ENCODE measurements at regions not wholly inside any gene's neighbourhood (a gene's known extent, or its start where the extent isn't known, plus 50 kb on each side); places are given as distances from the start of the nearest gene placed in this dataset.

DNA sequence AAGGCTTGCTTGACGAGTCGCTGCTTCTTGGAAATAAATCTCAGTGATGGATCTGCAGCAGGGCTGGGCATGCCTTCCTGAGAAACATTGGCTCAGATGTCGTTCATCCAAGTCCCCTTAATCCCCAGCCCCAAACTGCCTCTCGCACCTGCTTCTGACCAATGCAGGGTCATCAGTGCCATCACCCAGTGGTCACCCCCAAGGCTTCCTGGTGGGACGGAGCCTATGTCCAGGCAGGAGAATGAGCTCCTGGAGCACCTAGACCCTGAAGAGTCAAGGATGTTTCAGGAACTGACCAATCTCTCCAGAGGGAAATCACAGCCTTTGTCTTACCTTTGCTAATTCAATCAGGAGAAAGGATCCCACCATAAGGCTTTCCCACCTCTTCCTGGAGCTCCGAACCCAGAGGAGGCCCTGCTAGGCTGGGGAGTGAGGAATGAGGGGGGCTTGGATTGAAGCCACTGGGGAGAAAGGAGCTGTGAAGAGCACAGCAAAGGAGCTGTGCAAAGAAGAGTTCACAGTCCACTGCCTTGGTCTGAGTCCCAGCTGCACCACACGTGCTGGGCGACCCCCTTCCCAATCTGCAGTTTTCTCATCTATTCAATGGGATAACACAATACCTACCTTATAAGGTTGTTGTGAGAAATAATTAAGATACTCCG, 416.1 kb downstream of the NPHP4 start:
- H3K4me3 ChIP-seq (ENCODE audit: low read depth, poor library complexity, severe bottlenecking): no peak overlapping the region
- DNase-seq (ENCODE audit: low spot score in 2 of 2): peak in 1 of 2 donors; percentile 43
- intact Hi-C loops (cut with DNase I; ENCODE audit: low total_unique reads): no loop called here
- WGBS, 2 donors: 35 to 43% methylated on average over 9 of the region's 9 CpGs
- TF ChIP-seq, protein P1, sequence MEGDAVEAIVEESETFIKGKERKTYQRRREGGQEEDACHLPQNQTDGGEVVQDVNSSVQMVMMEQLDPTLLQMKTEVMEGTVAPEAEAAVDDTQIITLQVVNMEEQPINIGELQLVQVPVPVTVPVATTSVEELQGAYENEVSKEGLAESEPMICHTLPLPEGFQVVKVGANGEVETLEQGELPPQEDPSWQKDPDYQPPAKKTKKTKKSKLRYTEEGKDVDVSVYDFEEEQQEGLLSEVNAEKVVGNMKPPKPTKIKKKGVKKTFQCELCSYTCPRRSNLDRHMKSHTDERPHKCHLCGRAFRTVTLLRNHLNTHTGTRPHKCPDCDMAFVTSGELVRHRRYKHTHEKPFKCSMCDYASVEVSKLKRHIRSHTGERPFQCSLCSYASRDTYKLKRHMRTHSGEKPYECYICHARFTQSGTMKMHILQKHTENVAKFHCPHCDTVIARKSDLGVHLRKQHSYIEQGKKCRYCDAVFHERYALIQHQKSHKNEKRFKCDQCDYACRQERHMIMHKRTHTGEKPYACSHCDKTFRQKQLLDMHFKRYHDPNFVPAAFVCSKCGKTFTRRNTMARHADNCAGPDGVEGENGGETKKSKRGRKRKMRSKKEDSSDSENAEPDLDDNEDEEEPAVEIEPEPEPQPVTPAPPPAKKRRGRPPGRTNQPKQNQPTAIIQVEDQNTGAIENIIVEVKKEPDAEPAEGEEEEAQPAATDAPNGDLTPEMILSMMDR (IDR thresholded peaks at IDR 0.05): no peak
- no peak for TF ChIP-seq POLR2A (IDR thresholded peaks at IDR 0.05)

DNA sequence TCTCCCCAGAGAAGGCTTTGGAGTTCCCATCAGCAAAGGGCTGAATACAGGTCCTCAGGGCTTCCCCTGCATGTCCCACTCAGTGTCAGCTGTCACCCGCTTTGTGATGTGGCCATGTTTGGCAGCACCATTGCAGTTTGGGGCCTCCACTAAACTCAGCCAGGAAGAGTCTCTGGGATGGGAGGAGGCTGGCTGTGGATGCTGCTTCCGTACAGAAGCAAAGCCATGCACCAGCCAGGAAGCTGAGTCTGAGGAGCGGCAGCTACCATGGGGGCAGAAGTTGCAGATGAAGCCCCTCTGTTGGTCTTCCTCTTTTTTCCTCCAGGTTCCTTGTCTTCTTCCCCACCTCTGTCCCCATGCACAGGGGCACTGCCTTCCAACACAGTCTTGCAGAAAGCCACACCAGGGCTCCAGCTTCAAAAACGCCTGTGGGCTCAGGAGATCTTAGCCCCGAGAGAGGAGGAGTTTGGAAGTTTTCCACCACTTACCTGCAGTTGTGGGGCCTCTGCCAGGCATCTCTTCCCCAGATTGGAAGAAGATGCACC, 416.8 kb downstream of the NPHP4 start:
- TF ChIP-seq, protein P1 (IDR thresholded peaks at IDR 0.05): no peak
- TF ChIP-seq POLR2A (IDR thresholded peaks at IDR 0.05): no peak
- DNase-seq (ENCODE audit: low spot score in 2 of 2): peak in 1 of 2 donors; percentile 61
- no peak overlapping the region for H3K4me3 ChIP-seq (ENCODE audit: low read depth, poor library complexity, severe bottlenecking)
- intact Hi-C loops (cut with DNase I; ENCODE audit: low total_unique reads): no loop called here
- 48 to 53% methylated on average over 5 of the region's 5 CpGs for WGBS, 2 donors

- H3K4me3 ChIP-seq (ENCODE audit: low read depth, poor library complexity, severe bottlenecking): no peak overlapping the region
- intact Hi-C loops (cut with DNase I; ENCODE audit: low total_unique reads): no loop called here
- peak in 1 of 2 donors; percentile 70 for DNase-seq (ENCODE audit: low spot score in 2 of 2)
- TF ChIP-seq, protein P1 (IDR thresholded peaks at IDR 0.05): no peak
- TF ChIP-seq POLR2A (IDR thresholded peaks at IDR 0.05): no peak
- WGBS, 2 donors: 48 to 58% methylated on average over 4 of the region's 4 CpGs
Observed at GRCh38 chr1:5574641-5575040, 417.6 kb downstream of the NPHP4 start.

GRCh38 chr1:5572794-5573193, 419.4 kb downstream of the NPHP4 start:
- H3K4me3 ChIP-seq (ENCODE audit: low read depth, poor library complexity, severe bottlenecking): no peak overlapping the region
- TF ChIP-seq, protein P1 (IDR thresholded peaks at IDR 0.05): no peak
- no peak for TF ChIP-seq POLR2A (IDR thresholded peaks at IDR 0.05)
- 72 to 77% methylated on average over 2 of the region's 2 CpGs for WGBS, 2 donors
- DNase-seq (ENCODE audit: low spot score in 2 of 2): peak in 1 of 2 donors; percentile 28
- intact Hi-C loops (cut with DNase I; ENCODE audit: low total_unique reads): no loop called here

- TF ChIP-seq, protein P1 (IDR thresholded peaks at IDR 0.05): no peak
- no peak for TF ChIP-seq POLR2A (IDR thresholded peaks at IDR 0.05)
- peak in 1 of 2 donors; percentile 62 for DNase-seq (ENCODE audit: low spot score in 2 of 2)
- WGBS, 2 donors: 90 to 92% methylated on average over 11 of the region's 11 CpGs
- H3K4me3 ChIP-seq (ENCODE audit: low read depth, poor library complexity, severe bottlenecking): no peak overlapping the region
- intact Hi-C loops (cut with DNase I; ENCODE audit: low total_unique reads): no loop called here
Observed at GRCh38 chr1:5571861-5572401, 420.3 kb downstream of the NPHP4 start.

All from lower leg skin (tissue), 4 donors.